Muscle of leg (tissue), 3 donors: ENCODE measurements at regions not wholly inside any gene's neighbourhood (a gene's known extent, or its start where the extent isn't known, plus 50 kb on each side); places are given as distances from the start of the nearest gene placed in this dataset.

Source experiments
- DNase-seq: peaks from one replicate; pipeline ENCODE4 v3.0.0; 2013
- H3K27ac ChIP-seq: one replicate; pipeline ENCODE4 v1.5.1; 2013; ENCODE audit warnings: mild to moderate bottlenecking, low read length, control low read depth
- H3K27me3 ChIP-seq: one replicate; pipeline ENCODE4 v1.6.1; 2013; ENCODE audit warnings: low read length; ENCODE audit not compliant: control insufficient read depth, insufficient read depth
- H3K36me3 ChIP-seq: one replicate; pipeline ENCODE4 v1.6.1; 2013; ENCODE audit warnings: low read length; ENCODE audit not compliant: control insufficient read depth, insufficient read depth
- H3K4me1 ChIP-seq: one replicate; pipeline ENCODE4 v1.6.1; 2013; ENCODE audit warnings: low read length; ENCODE audit not compliant: control insufficient read depth, insufficient read depth
- H3K4me3 ChIP-seq: one replicate; pipeline ENCODE4 v1.5.1; 2013; ENCODE audit warnings: low read length, control low read depth
- H3K9me3 ChIP-seq: replicated peaks from 2 replicates; pipeline ENCODE4 v1.6.1; 2013; ENCODE audit warnings: low read depth, low read length; ENCODE audit not compliant: control insufficient read depth
- WGBS: methylation state at CpG from one replicate; pipeline ENCODE4 v1.1.5; 2013; ENCODE audit warnings: missing lambda C conversion rate; ENCODE audit not compliant: insufficient coverage; 5-methylcytosine and 5-hydroxymethylcytosine counted together

DNA sequence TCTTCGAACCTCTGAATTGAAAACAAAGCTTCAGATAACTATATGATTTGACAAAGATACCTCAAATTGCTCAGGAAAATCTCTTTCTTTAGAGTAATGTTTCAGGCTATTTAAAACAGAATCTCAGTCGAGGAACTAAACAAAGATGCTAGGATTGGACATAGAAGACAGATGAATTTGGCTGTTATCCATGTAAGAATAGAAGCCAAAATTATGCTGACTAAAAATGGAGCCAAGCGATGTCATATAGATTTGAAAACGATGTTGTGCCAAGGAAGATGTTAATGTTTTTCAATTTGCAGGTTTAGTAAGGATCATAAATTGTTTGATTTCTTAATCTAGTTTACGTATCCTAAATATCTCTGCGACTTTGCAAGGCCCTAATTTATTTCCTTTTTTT is 295.9 kb downstream of the FOXG1 start:
- no peak overlapping the region for H3K4me3 ChIP-seq
- H3K27ac ChIP-seq = no peak overlapping the region
- no peaks in the 10 kb centered on the region for H3K27me3 ChIP-seq
- DNase-seq = no peak
- H3K4me1 ChIP-seq = no peaks in the 10 kb centered on the region
- H3K9me3 ChIP-seq = no peaks in the 10 kb centered on the region
- WGBS = 40% methylated on average over 1 of the region's 6 CpGs
- H3K36me3 ChIP-seq = no peaks in the 10 kb centered on the region

DNA sequence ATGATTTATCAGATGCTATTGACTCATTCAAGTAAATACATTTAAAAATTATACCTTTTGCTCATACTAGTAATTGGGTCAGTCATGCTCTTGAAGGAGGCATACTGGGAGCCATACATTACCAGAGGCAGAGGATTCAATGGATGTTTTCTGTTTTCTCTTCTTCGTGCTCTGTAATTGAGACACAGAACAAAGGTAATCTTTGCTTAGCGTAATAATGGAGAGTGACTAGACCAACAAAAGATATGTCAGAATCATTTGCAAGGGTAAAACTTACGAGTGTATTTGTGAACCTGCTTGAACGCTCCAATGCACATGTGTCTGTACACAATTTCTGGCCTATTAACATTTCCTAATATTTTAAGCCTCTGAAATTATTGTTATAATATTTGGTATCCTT is 296.4 kb downstream of the FOXG1 start:
- no peak overlapping the region for H3K4me3 ChIP-seq
- H3K27ac ChIP-seq = no peak overlapping the region
- no peaks in the 10 kb centered on the region for H3K27me3 ChIP-seq
- DNase-seq = no peak
- no peaks in the 10 kb centered on the region for H3K4me1 ChIP-seq
- H3K36me3 ChIP-seq = no peaks in the 10 kb centered on the region
- H3K9me3 ChIP-seq = no peaks in the 10 kb centered on the region
- no CpG with 5 or more reads among the region's 4 CpGs for WGBS

DNA sequence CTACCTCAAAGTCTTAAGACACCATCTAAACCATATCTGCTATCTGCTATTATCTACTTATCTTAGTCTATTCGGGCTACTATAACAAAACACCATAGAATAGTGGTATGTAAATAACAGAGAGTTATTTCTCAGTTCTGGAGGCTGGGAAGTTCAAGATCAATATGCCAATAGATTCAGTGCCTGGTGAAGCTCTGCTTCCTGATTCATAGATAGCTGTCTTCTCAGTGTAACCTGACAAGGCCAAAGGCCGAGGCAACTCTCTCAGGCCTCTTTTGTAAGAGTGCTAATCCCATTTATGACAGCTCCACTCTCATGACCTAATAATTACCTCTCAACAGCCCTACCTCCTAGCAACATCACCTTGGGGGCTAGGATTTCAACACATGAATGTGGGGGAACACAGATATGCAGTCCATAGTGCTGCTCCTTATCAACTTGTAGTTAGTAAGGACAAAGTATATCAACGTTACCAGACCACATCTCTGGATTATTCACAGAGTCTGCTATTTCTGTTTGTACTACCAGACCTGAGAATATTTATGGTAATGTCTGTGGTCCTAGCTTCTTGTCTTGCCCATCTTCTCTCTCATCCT is 297.8 kb downstream of the FOXG1 start:
- Histone ChIP-seq H3K4me1 (no peaks in the 10 kb centered on the region), H3K9me3 (no peaks in the 10 kb centered on the region), H3K36me3 (no peaks in the 10 kb centered on the region), H3K4me3 (no peak overlapping the region), H3K27me3 (no peaks in the 10 kb centered on the region), H3K27ac (no peak overlapping the region)
- WGBS = no CpG with 5 or more reads among the region's 3 CpGs
- DNase-seq = no peak

DNA sequence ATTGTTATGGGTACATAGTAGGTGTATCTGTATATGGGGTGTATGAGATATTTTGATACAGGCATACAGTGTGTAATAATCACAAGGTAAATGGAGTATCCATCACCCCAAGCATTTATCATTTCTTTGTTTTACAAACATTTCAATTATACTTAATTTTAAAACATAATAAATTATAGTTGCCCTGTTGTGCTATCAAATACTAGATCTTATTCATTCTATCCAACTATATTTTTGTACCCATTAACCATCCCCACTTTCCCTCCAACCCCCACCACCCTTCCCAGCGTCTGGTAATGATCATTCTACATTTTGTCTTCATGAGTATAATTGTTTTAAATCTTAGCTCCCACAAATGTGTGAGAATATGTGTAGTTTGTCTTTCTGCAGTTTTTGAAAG is 302.6 kb downstream of the FOXG1 start:
- no peak for DNase-seq
- Histone ChIP-seq H3K27me3 (no peaks in the 10 kb centered on the region), H3K4me1 (no peaks in the 10 kb centered on the region), H3K36me3 (no peaks in the 10 kb centered on the region), H3K9me3 (peaks cover 4% of the 10 kb centered on the region), H3K4me3 (no peak overlapping the region), H3K27ac (no peak overlapping the region)
- no CpG with 5 or more reads among the region's 1 CpG for WGBS

DNA sequence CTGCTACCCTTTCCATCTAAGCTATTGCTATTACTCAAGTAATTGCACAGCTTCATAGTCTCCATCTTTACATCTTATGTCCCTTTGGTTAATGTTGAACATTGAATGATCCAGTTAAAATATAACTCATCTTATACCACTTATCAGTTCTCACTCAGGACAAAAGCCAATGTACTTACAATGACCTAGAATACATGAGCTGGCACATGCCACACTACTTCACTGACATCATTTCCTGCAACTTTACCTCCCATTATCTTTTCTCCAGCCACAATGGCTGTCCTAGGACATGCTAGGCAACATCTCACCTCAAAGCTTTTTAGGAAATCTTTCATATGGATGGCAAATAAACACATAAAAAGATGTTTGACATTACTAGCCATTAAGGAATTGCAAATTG is 309.2 kb downstream of the FOXG1 start:
- no peak overlapping the region for H3K4me3 ChIP-seq
- H3K36me3 ChIP-seq = no peaks in the 10 kb centered on the region
- no peaks in the 10 kb centered on the region for H3K27me3 ChIP-seq

DNA sequence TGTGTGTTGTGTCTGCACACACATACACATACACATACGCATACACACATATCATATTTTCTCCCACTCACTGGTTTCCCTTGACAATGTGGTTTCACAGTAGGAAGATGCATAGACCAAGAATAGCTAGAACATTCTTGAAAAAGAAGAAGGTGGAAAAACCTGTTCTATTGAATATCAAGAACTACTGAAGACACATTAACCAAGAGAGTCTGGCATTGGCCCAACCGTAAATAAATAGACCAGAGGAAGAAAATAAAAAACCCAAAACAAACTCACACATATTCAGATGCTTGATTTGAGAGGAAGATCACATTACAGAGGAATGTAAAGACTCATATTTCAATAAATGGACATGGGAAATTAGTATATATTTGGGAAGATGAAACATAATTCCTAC is 311.3 kb downstream of the FOXG1 start:
- WGBS = no CpG with 5 or more reads among the region's 2 CpGs
- no peak overlapping the region for H3K4me3 ChIP-seq
- DNase-seq = no peak

More for the DNA sequence above, 309.2 kb downstream of the FOXG1 start:
- Histone ChIP-seq H3K27ac (no peak overlapping the region), H3K4me1 (no peaks in the 10 kb centered on the region), H3K9me3 (peaks cover 4% of the 10 kb centered on the region)
- no peak for DNase-seq

DNA sequence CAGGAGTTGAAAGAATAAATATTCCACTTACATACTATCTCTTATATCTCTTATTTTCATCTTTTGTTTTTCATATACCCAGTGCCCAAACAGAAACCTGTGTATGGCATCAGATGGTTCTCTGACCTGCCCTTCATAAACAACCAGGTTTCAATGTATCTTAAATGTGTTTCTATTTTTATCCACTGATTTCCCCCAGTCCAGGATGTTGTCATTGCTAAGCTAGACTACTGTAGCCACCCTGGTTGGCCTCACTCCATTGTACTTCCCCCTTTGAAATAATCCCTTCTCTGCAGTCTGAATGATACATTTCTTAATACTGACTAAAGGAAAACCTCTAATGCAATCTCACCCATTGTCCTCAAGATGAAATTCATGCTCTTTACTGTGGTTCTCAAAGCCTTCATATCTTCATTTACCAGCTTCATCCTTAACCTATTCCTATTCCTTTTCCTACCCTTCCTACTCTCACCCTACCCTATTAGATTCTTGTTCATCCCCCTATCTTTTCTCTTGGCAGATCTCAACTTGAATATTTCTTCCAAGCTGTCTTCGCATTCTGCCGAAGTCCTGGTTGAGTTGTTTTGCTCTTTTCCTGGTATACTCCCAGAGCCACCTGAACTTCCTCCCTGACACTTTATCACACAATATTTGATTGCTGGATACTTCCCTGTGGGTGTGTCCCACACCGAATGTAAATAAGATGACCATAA is 312.4 kb downstream of the FOXG1 start:
- Histone ChIP-seq H3K4me1 (no peaks in the 10 kb centered on the region), H3K27me3 (no peaks in the 10 kb centered on the region), H3K27ac (no peak overlapping the region), H3K9me3 (no peaks in the 10 kb centered on the region), H3K36me3 (no peaks in the 10 kb centered on the region), H3K4me3 (no peak overlapping the region)
- no peak for DNase-seq
- WGBS = no CpG with 5 or more reads among the region's 3 CpGs

More for the DNA sequence above, 311.3 kb downstream of the FOXG1 start:
- no peaks in the 10 kb centered on the region for H3K4me1 ChIP-seq
- no peaks in the 10 kb centered on the region for H3K9me3 ChIP-seq
- no peak overlapping the region for H3K27ac ChIP-seq
- H3K27me3 ChIP-seq = no peaks in the 10 kb centered on the region
- no peaks in the 10 kb centered on the region for H3K36me3 ChIP-seq

DNA sequence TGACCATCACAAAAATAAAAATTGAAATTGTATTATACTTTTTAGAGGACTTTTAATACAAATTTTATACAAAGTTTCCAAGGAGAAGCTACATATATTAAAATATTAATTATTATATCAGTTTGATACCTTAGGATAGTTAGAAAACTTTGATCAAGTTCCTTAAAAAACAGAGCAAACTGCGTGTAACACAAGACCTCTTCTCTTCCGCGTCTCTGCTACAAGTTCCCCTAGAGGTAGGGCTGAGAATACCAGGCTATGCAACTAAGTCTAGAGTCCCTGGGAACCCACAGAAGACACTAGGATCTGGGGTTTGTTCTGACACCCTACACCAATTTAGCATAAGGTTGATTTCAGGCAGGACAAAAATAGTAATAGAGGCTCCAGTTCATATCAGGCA is 319.0 kb downstream of the FOXG1 start:
- H3K4me3 ChIP-seq = no peak overlapping the region
- no peaks in the 10 kb centered on the region for H3K4me1 ChIP-seq
- no peak overlapping the region for H3K27ac ChIP-seq
- no CpG with 5 or more reads among the region's 3 CpGs for WGBS
- DNase-seq = no peak
- no peaks in the 10 kb centered on the region for H3K9me3 ChIP-seq
- H3K36me3 ChIP-seq = no peaks in the 10 kb centered on the region
- H3K27me3 ChIP-seq = no peaks in the 10 kb centered on the region

DNA sequence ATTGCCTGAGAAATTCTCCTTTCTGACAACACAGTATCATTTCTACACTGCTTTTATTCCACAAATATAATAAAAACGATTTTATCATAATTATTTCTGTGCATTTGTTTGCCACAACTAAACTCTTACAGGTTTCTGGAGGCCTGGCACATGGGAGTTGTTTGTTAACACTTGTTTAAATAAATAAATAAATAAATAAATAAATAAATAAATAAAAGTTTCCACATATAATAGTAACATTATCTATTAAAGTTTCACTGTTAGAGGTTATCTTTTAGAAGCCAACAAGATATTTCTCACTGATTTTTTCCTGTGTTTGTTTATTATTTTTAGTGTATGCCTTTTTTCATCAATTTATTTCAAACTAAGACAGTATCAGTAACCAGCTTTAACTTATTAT is 323.3 kb downstream of the FOXG1 start:
- no CpG with 5 or more reads among the region's 1 CpG for WGBS

DNA sequence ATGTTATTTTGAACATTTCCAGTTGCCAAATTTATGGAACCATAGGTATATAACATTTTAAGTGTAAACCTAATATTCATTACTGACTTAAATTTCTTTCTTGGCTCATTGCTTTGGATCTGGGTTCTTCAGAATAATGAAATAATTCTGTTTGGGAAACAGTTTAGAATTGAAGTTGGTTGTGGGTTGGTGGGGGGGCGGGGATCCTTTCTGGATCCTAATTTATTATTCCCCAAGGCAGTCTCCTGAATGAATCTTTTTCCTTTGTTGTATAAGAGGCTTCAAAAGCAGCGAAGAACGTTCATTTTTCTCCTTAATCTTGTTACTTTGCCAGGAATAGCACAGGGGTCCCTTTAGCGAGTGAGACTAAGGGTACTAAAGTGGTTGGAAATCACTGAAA is 325.5 kb downstream of the FOXG1 start:
- 60% methylated on average over 1 of the region's 4 CpGs for WGBS

More for the DNA sequence above, 323.3 kb downstream of the FOXG1 start:
- DNase-seq = no peak
- no peaks in the 10 kb centered on the region for H3K9me3 ChIP-seq
- no peaks in the 10 kb centered on the region for H3K36me3 ChIP-seq
- H3K4me3 ChIP-seq = no peak overlapping the region
- H3K27me3 ChIP-seq = no peaks in the 10 kb centered on the region
- H3K4me1 ChIP-seq = no peaks in the 10 kb centered on the region
- no peak overlapping the region for H3K27ac ChIP-seq

DNA sequence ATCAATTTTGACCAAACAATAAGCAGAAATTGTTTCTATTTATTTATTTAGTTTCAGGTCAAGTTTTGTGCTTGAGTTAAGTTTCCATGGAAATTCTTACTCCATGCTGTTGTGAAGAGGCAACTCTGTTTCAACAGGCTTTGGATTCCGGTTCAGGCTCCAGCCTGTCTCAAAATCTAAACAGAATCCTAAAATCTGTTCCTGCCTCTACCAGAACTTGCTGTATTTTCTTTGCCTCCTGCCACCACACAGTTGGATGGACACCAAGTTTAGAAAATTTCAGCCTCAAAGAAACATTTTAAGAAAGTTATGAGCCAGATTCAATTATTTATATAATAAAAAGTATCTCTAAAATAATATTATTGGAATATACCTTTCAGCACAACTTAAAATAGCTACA is 330.9 kb downstream of the FOXG1 start:
- Histone ChIP-seq H3K9me3 (no peaks in the 10 kb centered on the region), H3K4me1 (no peaks in the 10 kb centered on the region), H3K36me3 (no peaks in the 10 kb centered on the region), H3K4me3 (no peak overlapping the region), H3K27ac (no peak overlapping the region), H3K27me3 (no peaks in the 10 kb centered on the region)
- no peak for DNase-seq
- WGBS = no CpG with 5 or more reads among the region's 1 CpG

More for the DNA sequence above, 325.5 kb downstream of the FOXG1 start:
- no peak overlapping the region for H3K4me3 ChIP-seq
- no peaks in the 10 kb centered on the region for H3K9me3 ChIP-seq
- H3K27ac ChIP-seq = no peak overlapping the region
- no peaks in the 10 kb centered on the region for H3K4me1 ChIP-seq
- H3K27me3 ChIP-seq = no peaks in the 10 kb centered on the region
- H3K36me3 ChIP-seq = no peaks in the 10 kb centered on the region
- no peak for DNase-seq
